CD4-positive, alpha-beta T cell treated with Interleukin-21 for 1 hour (primary cell): ENCODE measurements at regions not wholly inside any gene's neighbourhood (a gene's known extent, or its start where the extent isn't known, plus 50 kb on each side); places are given as distances from the start of the nearest gene placed in this dataset.
"Not testable (repeated sequence)": the region's sequence is repeated elsewhere in the genome, so short reads cannot be mapped to it uniquely, and the experiment has no call there.

Experiments
- DNase-seq: peaks from one replicate; pipeline ENCODE4 v3.0.0-alpha.2; 2020

- no peak for DNase-seq
Measured at GRCh38 chr17:70375813-70376770, 206.8 kb downstream of the KCNJ2 start.

- DNase-seq, result no peak
Measured at GRCh38 chr17:70377654-70378053, 208.3 kb downstream of the KCNJ2 start.

GRCh38 chr17:70378076-70378475 lies 208.7 kb downstream of the KCNJ2 start:
- DNase-seq, result no peak

GRCh38 chr17:70379945-70380344 lies 210.6 kb downstream of the KCNJ2 start:
- no peak for DNase-seq

GRCh38 chr17:70381916-70382315 lies 212.6 kb downstream of the KCNJ2 start:
- not testable (repeated sequence) for DNase-seq

- no peak for DNase-seq
Measured at GRCh38 chr17:70388326-70388725, 219.0 kb downstream of the KCNJ2 start.

GRCh38 chr17:70389232-70389757 lies 220.0 kb downstream of the KCNJ2 start:
- not testable (repeated sequence) for DNase-seq

- no peak for DNase-seq
Measured at GRCh38 chr17:70390049-70390448, 220.7 kb downstream of the KCNJ2 start.

- DNase-seq, result no peak
Measured at GRCh38 chr17:70394473-70395232, 225.3 kb downstream of the KCNJ2 start.

GRCh38 chr17:70405492-70406220 lies 236.3 kb downstream of the KCNJ2 start:
- no peak for DNase-seq

- no peak for DNase-seq
Measured at GRCh38 chr17:70407506-70407905, 238.2 kb downstream of the KCNJ2 start.

- DNase-seq, result no peak
Measured at GRCh38 chr17:70408768-70409167, 239.4 kb downstream of the KCNJ2 start.

GRCh38 chr17:70414300-70414699 lies 245.0 kb downstream of the KCNJ2 start:
- DNase-seq, result no peak

- DNase-seq, result no peak
Measured at GRCh38 chr17:70420861-70421445, 251.6 kb downstream of the KCNJ2 start.

GRCh38 chr17:70422862-70423261 lies 253.5 kb downstream of the KCNJ2 start:
- no peak for DNase-seq

GRCh38 chr17:70423562-70423961 lies 254.2 kb downstream of the KCNJ2 start:
- no peak for DNase-seq

GRCh38 chr17:70426752-70427151 lies 257.4 kb downstream of the KCNJ2 start:
- DNase-seq, result no peak

- DNase-seq, result no peak
Measured at GRCh38 chr17:70434536-70435490, 265.5 kb downstream of the KCNJ2 start.

- no peak for DNase-seq
Measured at GRCh38 chr17:70437656-70438055, 268.3 kb downstream of the KCNJ2 start.

GRCh38 chr17:70446446-70446845 lies 277.1 kb downstream of the KCNJ2 start:
- no peak for DNase-seq

GRCh38 chr17:70447588-70447987 lies 278.3 kb downstream of the KCNJ2 start:
- no peak for DNase-seq
